A673 (cell line): ENCODE measurements at regions not wholly inside any gene's neighbourhood (a gene's known extent, or its start where the extent isn't known, plus 50 kb on each side); places are given as distances from the start of the nearest gene placed in this dataset.

ENCODE experiments used
- BruUV-seq: library from RNA; stranded (reverse); fragments of 400-500 nt; replicated peaks from 2 replicates; lab custom pipeline; 2021; lab: Mats Ljungman, UMichigan
- CTCF ChIA-PET: fragments of 300-600 bp; sonication (Branson Sonifier 250); formaldehyde crosslinking; loops from one replicate; lab custom pipeline; 2022; ENCODE audit warnings: antibody characterized with exemption; lab: Charles Lee
- POLR2A ChIA-PET: fragments of 300-600 bp; sonication (Branson Sonifier 250); formaldehyde crosslinking; loops from one replicate; lab custom pipeline; 2022; ENCODE audit warnings: antibody characterized with exemption; ENCODE audit not compliant: low non-redundant PET; lab: Charles Lee
- DNase-seq: peaks from one replicate; pipeline ENCODE4 v3.0.0-alpha.2; 2015; ENCODE audit warnings: low spot score
- H3K27ac ChIP-seq: fragments of 200-600 bp; sonication (generic); 2 replicates; pipeline ENCODE4 v1.5.1; 2016; ENCODE audit warnings: mixed run types, low read depth, mild to moderate bottlenecking, mixed read lengths, antibody characterized with exemption, low read length; ENCODE audit not compliant: poor library complexity, severe bottlenecking
- H3K27me3 ChIP-seq: fragments of 200-600 bp; sonication (generic); replicated peaks from 2 replicates; pipeline ENCODE4 v1.6.1; 2017; ENCODE audit warnings: mixed run types, low read depth, mild to moderate bottlenecking, mixed read lengths, antibody characterized with exemption, low read length; ENCODE audit not compliant: insufficient read depth, poor library complexity
- H3K36me3 ChIP-seq: fragments of 200-600 bp; sonication (generic); 2 replicates; pipeline ENCODE4 v1.6.1; 2016; ENCODE audit warnings: mixed run types, mild to moderate bottlenecking, mixed read lengths, antibody characterized with exemption, low read length; ENCODE audit not compliant: insufficient read depth, poor library complexity, severe bottlenecking
- H3K4me1 ChIP-seq: fragments of 200-600 bp; sonication (generic); 2 replicates; pipeline ENCODE4 v1.6.1; 2017; ENCODE audit warnings: mixed run types, mild to moderate bottlenecking, mixed read lengths, antibody characterized with exemption, low read length; ENCODE audit not compliant: insufficient read depth, poor library complexity, severe bottlenecking
- H3K4me3 ChIP-seq: fragments of 200-600 bp; sonication (generic); 2 replicates; pipeline ENCODE4 v1.5.1; 2016; ENCODE audit warnings: low read depth, mixed run types, mild to moderate bottlenecking, mixed read lengths, low read length; ENCODE audit not compliant: poor library complexity, severe bottlenecking
- H3K9me3 ChIP-seq: fragments of 200-600 bp; sonication (generic); 2 replicates; pipeline ENCODE4 v1.6.1; 2016; ENCODE audit warnings: mixed run types, low read depth, mild to moderate bottlenecking, mixed read lengths, antibody characterized with exemption, low read length; ENCODE audit not compliant: poor library complexity, severe bottlenecking
- CTCF ChIP-seq: fragments of 300-800, 200-600 bp; sonication (generic); conservative IDR thresholded peaks from 2 replicates; pipeline ENCODE4 v1.5.1; 2017; ENCODE audit warnings: low read depth, mild to moderate bottlenecking, antibody characterized with exemption, low read length, moderate library complexity, mixed read lengths
- EZH2 ChIP-seq: fragments of 200-600 bp; sonication (generic); IDR thresholded peaks from 2 replicates; pipeline ENCODE4 v1.6.1; 2017; ENCODE audit warnings: borderline replicate concordance, low read depth, mild to moderate bottlenecking, mixed read lengths, antibody characterized with exemption, low read length; ENCODE audit not compliant: poor library complexity, severe bottlenecking
- intact Hi-C: fragments of 100-400 bp; cut with micrococcal nuclease; formaldehyde crosslinking; loops from one replicate; pipeline ENCODE4 v1.10.0; 2022; ENCODE audit not compliant: unreplicated experiment

GRCh38 chrX:22392133-22392948, 119.6 kb downstream of the CBLL2 start:
- intact Hi-C loops: no loop called here
- ChIA-PET CTCF (no interaction called here), POLR2A (no interaction called here)
- H3K36me3 ChIP-seq: no peaks in the 10 kb centered on the region
- no peak overlapping the region for H3K27ac ChIP-seq
- DNase-seq: no peak
- no peaks in the 10 kb centered on the region for H3K9me3 ChIP-seq
- no peak overlapping the region for H3K4me3 ChIP-seq
- BruUV-seq: no TSS peak
- TF ChIP-seq CTCF (no peak), EZH2 (no peak)
- no peaks in the 10 kb centered on the region for H3K27me3 ChIP-seq
- no peaks in the 10 kb centered on the region for H3K4me1 ChIP-seq

GRCh38 chrX:22395372-22395771, 122.7 kb downstream of the CBLL2 start:
- DNase-seq: peak; percentile 7
- intact Hi-C loops: no loop called here
- H3K36me3 ChIP-seq: no peaks in the 10 kb centered on the region
- no peak overlapping the region for H3K4me3 ChIP-seq
- CTCF ChIA-PET: no interaction called here
- BruUV-seq: no TSS peak
- H3K27me3 ChIP-seq: no peaks in the 10 kb centered on the region
- no peak overlapping the region for H3K27ac ChIP-seq
- no peaks in the 10 kb centered on the region for H3K9me3 ChIP-seq
- TF ChIP-seq EZH2: no peak
- TF ChIP-seq CTCF: no peak
- POLR2A ChIA-PET: no interaction called here
- H3K4me1 ChIP-seq: no peaks in the 10 kb centered on the region

GRCh38 chrX:22396408-22396807, 123.7 kb downstream of the CBLL2 start:
- no TSS peak for BruUV-seq
- no peak overlapping the region for H3K27ac ChIP-seq
- TF ChIP-seq EZH2 (no peak), CTCF (no peak)
- intact Hi-C loops: no loop called here
- H3K4me3 ChIP-seq: no peak overlapping the region
- POLR2A ChIA-PET: no interaction called here
- no peaks in the 10 kb centered on the region for H3K36me3 ChIP-seq
- no peak for DNase-seq
- no peaks in the 10 kb centered on the region for H3K9me3 ChIP-seq
- H3K27me3 ChIP-seq: no peaks in the 10 kb centered on the region
- CTCF ChIA-PET: no interaction called here
- no peaks in the 10 kb centered on the region for H3K4me1 ChIP-seq
